HG03457 (cell line): ENCODE measurements at regions not wholly inside any gene's neighbourhood (a gene's known extent, or its start where the extent isn't known, plus 50 kb on each side); places are given as distances from the start of the nearest gene placed in this dataset.
"Not testable (repeated sequence)": the region's sequence is repeated elsewhere in the genome, so short reads cannot be mapped to it uniquely, and the experiment has no call there.

Experiments
- ATAC-seq: cut with Tn5 transposase; IDR thresholded peaks from one replicate; pipeline ENCODE4 v1.9.1; 2021; ENCODE audit warnings: moderate number of reproducible peaks; ENCODE audit not compliant: unreplicated experiment

DNA sequence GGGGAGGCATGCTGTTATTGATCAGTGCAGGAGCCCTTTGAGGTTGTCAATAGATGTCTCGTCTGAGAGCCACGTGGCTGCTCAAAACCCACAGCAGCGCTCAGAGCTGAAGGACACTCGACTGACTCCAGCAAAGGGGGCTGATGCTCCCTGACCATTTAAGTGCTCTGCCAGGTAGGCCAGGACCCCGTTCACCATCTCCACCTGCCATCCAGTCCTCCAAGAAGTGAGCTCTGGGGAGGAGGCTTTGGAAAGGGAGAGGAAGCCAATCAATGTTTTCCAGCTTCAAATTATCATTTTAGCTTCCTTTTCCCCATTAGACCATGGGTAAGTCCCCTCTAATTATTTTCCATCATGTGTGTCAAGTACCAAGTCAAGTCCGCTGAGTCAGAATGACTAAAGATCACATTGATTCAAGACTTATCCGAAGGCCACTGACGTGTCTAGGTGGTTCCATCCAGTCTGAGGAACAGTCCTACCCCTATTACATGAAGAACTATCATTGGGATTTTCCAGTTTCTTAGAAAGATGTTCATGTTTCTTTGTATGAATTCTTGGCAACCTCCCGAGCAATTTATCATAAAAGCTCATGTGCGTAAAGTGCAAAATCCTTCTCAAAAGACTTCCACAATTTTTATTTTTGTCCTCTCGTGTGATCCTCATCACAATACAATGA is 302.6 kb upstream of the LYZL1 start:
- ATAC-seq = no peak

DNA sequence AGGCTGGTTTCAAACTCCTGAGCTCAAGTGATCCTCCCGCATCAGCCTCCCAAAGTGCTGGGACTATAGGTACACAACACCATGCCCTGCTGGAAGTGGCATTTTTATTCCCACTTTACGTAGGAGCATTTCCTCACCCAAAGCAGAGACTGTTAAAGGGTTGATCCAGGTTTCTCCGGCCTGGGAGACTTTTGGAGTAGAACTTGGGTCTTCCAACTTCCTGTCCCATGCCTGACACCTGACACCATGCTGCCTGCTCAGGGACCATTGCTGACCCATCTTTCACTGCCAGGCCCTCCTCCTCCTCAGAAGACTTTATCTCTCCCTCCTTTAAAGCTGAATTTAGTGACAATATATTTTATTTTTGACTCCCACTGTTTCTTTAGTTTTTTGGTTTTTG is 302.0 kb upstream of the LYZL1 start:
- no peak for ATAC-seq

- no peak for ATAC-seq
Measured at GRCh38 chr10:28987555-28988320, 301.1 kb upstream of the LYZL1 start.

DNA sequence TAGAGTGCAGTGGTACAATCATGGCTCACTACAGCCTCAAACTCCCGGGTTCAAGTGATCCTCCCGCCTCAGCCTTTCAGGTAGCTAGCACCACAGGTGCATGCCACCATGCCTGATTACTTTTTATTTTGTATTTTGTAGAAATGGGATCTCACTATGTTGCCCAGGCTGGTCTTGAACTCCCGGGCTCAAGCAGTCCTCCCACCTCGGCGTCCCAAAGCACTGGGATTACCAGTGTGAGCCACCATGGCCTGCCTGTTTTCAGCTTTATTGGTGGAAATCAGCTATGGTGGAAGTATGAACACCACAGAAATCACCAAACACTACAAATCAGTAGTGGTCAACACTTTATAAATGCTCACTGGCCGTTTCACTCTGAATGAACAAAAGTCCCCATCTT is 299.9 kb upstream of the LYZL1 start:
- ATAC-seq = no peak

DNA sequence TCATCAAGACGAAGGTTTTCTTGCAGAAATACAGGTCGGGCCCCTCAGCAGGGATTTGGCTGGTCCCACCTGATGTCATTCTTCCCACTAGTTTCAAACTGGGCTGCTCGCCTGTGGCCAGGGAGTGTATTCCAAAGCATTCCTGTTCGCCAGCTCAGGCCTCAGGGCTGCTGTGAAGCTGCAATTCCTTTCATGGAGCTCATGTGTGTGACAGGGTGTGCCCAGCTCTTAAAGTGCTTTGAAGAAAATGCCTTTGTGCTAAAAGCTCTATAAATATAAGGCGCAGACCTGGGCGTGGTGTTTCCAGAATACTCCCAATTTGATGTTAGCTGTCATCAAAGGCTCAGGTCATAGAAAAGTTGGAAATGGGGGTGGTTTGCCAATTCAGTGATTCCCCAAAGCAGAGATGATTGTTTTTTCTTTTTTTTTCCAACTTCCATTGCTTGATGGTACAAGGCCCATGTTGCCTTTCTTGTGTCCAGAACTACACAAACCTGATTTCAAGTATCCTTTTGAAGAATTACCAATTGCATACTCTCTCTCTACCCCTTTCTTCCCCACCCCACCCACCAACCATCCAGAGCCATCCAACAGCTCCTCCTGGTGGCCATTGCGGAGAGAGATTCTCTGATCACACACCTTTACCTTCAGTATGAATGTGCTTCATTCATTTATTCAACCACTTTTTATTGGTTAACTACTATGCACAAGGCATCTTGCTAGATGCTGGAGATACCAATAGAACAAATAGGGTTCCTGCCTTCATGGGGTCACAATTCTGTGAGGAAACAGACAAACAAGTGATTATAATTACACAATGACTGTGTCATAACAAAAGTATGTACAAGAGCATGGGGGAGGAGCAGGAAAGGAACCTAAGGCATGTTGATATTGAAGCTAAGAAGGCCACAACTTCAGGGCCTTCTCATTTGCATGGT is 297.3 kb upstream of the LYZL1 start:
- no peak for ATAC-seq

- no peak for ATAC-seq
Measured at GRCh38 chr10:28993056-28993455, 295.8 kb upstream of the LYZL1 start.

- no peak for ATAC-seq
Measured at GRCh38 chr10:28993861-28994260, 295.0 kb upstream of the LYZL1 start.

DNA sequence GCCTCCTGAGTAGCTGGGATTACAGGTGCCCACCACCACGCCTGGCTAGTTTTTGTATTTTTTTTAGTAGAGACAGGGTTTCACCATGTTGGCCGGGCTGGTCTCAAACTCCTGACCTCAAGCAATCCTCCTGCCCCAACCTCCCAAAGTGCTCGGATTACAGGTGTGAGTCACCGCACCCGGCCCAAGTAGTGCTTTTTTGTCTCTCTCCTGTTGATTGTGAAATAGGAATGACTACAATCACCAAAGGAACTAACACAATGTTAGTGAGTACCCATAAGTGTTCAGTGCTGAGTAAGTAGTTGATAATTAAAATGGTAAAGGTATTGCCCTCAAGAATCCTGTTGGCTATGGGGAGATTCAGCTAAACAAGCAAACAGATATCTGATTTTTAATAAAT is 294.1 kb upstream of the LYZL1 start:
- ATAC-seq = not testable (repeated sequence)

DNA sequence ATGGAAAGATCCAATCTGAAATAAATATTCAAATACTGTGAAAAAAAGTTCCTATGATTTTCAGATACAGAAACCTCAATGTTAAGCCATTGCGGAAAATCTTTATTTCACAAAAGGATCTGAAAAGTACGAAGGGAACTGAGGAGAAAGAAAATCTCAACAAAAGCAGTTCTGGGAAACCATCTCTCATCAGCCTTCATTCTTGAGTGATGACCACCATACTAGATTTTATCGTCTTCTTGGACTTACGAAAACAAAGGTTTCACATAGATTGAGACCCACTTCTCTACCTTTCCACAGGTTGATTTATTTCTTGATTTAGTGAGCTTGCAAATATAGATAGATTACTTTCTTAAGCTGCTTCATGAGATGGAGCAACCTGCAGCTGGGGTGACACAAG is 293.4 kb upstream of the LYZL1 start:
- ATAC-seq = no peak

GRCh38 chr10:28996345-28996744 is 292.5 kb upstream of the LYZL1 start:
- ATAC-seq = no peak

- ATAC-seq = no peak
Measured at GRCh38 chr10:28996947-28997551, 291.8 kb upstream of the LYZL1 start.

GRCh38 chr10:28997734-28998133 is 291.1 kb upstream of the LYZL1 start:
- no peak for ATAC-seq

GRCh38 chr10:29001801-29002200 is 287.1 kb upstream of the LYZL1 start:
- no peak for ATAC-seq

DNA sequence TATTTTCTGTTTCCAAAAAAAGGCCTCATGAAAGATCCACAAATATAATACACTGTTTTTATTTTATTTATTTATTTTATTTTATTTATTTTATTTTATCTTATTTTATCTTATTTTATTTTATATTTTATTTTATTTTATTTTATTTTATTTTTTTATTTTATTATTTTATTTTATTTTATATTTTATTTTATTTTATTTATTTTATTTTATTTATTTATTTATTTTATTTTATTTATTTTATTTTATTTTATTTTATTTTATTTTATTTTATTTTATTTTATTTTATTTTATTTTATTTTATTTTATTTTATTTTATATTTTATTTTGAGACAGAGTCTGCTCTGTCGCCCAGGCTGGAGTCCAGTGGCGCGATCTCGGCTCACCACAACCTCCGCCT is 285.9 kb upstream of the LYZL1 start:
- not testable (repeated sequence) for ATAC-seq

GRCh38 chr10:29005988-29006387 is 282.9 kb upstream of the LYZL1 start:
- ATAC-seq = no peak

DNA sequence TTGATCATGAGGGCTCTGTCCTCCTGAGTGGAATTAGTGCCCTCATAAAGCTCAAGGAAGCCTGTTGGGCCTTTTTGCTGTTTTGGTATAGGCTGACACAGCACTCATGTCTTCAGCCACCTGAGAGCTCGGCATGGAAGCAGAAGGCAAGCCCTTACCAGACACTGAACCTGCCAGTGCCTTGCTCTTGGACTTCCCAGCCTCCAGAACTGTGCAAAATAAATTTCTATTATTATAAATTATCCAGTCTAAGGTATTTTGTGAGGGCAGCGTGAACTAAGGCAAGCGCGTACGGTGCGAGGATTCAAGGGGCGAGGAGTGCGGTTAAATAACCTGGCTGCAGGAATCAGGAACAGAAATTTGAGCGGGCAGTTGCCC is 281.5 kb upstream of the LYZL1 start:
- ATAC-seq = no peak

DNA sequence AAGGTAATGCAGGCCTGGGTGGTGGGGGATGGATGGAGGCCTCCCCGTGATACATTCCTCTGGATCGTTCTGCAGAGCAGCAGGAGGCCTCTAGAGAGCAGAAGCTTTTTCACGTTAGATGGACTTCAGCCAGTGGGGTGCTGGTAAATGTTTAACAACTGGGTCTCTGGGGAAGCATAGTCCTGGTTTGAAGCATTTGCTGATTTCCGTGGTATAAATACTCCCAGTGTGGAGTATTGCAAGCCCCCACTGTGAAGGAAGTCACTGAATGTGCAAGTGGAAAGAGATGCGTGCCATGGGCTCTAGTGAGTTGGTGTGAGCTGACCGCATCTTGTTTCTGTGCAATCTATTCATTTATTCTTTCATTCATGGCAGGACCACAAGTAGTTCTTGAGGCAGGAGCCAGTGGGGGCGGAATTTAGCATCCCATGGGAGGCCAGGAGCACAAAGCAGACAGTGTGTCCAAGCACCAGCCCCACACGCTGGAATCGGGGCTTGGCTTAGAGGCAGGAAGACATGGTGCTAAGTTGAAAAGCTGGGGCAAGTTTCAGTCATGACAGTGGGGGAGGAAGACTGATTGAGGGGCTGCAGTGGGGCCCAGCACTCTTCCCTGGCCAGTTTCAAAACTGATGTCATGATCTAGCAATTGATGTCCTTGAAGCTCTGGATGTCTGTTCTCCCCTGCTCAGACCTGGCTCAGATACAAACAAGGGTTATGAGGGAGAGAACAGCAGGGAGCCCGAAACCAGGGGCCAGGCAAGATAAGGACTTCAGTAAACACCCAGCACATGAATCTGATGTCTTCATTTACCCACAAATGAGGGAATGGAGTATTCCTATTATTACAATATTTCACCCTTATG is 280.9 kb upstream of the LYZL1 start:
- no peak for ATAC-seq

DNA sequence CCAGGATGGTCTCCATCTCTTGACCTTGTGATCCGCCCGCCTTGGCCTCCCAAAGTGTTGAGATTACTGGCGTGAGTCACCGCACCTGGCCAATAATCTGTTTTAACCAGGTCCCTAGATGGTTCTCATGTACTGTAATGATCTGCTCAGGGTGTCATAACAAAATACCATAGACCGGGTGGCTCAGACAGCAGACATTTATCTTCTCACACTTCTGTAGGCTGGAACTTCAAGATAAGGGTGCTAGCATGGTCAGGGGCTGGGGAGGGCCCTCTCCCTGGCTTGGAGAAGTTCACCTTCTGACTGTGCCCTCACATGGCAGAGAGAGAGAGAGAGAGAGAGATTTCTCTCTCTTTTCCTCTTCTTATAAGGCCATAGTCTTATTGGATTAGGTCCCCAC is 279.4 kb upstream of the LYZL1 start:
- ATAC-seq = no peak

DNA sequence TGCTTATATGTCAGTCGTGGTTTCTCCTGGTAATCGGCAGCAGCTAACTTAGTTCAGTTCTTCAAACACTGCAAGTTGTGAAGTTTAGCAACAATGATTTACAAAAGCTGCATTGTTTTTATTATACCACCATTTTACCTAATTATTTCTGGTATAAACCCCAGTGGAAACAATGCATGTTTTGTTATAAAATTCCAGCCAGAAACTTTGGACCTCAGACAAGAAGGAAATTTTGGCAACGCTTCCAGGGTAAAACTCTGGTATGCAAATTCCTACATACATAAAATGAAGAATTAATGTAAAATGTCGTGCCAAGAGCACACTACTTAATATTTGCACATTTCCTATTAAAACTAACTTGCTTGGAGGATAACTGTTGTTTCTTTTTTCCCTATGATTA is 277.4 kb upstream of the LYZL1 start:
- no peak for ATAC-seq

GRCh38 chr10:29012926-29013554 is 275.8 kb upstream of the LYZL1 start:
- ATAC-seq = no peak
